Epithelial cell of esophagus (primary cell): ENCODE measurements at regions not wholly inside any gene's neighbourhood (a gene's known extent, or its start where the extent isn't known, plus 50 kb on each side); places are given as distances from the start of the nearest gene placed in this dataset.
"Not testable (repeated sequence)": the region's sequence is repeated elsewhere in the genome, so short reads cannot be mapped to it uniquely, and the experiment has no call there.

Experiments used
- DNase-seq: peaks from one replicate; pipeline ENCODE4 v3.0.0; 2010; ENCODE audit warnings: low read depth
- H3K4me3 ChIP-seq: 2 replicates; pipeline ENCODE4 v1.5.1; 2011; ENCODE audit warnings: mild to moderate bottlenecking, low read length, control low read depth
- TF ChIP-seq, protein P1 (sequence below): IDR thresholded peaks from 2 replicates; pipeline ENCODE4 v1.5.1; 2011; ENCODE audit warnings: low read depth, mild to moderate bottlenecking, low read length, control low read depth, inconsistent platforms; ENCODE audit not compliant: insufficient read depth; ENCODE audit errors: missing control alignments

DNA sequence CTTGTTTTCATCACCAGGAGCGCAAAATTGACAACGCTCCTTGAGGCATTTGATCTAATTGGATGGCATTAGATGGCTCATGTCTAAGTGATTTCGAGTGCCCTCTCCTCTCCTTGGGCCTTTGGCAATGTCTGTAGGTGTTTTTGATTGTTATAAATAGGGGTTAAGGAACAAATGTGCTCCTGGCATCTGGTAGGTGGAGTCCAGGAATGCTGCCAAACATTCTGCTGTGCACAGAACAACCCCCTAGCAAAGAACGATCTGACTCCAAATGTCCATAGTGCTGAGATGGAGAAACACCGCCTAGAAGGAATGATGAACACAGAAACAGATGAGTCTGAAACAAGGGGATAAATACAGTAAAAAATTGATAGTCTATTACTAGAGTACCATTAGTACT lies 68.0 kb upstream of the C1QTNF9B start:
- no peak overlapping the region for H3K4me3 ChIP-seq
- TF ChIP-seq, protein P1, sequence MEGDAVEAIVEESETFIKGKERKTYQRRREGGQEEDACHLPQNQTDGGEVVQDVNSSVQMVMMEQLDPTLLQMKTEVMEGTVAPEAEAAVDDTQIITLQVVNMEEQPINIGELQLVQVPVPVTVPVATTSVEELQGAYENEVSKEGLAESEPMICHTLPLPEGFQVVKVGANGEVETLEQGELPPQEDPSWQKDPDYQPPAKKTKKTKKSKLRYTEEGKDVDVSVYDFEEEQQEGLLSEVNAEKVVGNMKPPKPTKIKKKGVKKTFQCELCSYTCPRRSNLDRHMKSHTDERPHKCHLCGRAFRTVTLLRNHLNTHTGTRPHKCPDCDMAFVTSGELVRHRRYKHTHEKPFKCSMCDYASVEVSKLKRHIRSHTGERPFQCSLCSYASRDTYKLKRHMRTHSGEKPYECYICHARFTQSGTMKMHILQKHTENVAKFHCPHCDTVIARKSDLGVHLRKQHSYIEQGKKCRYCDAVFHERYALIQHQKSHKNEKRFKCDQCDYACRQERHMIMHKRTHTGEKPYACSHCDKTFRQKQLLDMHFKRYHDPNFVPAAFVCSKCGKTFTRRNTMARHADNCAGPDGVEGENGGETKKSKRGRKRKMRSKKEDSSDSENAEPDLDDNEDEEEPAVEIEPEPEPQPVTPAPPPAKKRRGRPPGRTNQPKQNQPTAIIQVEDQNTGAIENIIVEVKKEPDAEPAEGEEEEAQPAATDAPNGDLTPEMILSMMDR: no peak
- DNase-seq: no peak

DNA sequence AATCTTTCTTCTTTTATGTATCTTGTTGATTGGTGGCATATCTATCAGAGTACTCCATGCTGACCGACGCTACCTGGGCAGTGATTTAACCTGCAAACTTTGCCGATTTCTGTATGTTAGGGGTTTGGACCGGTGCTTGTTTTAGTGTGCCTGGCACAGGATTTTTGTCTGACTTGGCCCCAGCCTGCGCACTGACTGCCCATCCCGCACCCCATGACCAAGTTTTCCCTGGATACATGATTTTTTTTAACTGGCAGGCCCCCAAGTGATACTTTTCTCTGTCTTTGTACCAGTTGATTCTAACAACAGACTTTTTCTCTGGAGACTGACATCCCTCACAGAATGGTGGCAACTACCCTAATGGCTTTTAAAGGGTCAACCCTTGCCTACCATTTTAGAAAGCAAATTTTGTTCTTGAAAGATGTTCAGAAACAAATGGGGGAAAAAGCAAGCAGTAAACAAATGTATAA lies 69.0 kb upstream of the C1QTNF9B start:
- TF ChIP-seq, protein P1: no peak
- no peak overlapping the region for H3K4me3 ChIP-seq
- DNase-seq: no peak

DNA sequence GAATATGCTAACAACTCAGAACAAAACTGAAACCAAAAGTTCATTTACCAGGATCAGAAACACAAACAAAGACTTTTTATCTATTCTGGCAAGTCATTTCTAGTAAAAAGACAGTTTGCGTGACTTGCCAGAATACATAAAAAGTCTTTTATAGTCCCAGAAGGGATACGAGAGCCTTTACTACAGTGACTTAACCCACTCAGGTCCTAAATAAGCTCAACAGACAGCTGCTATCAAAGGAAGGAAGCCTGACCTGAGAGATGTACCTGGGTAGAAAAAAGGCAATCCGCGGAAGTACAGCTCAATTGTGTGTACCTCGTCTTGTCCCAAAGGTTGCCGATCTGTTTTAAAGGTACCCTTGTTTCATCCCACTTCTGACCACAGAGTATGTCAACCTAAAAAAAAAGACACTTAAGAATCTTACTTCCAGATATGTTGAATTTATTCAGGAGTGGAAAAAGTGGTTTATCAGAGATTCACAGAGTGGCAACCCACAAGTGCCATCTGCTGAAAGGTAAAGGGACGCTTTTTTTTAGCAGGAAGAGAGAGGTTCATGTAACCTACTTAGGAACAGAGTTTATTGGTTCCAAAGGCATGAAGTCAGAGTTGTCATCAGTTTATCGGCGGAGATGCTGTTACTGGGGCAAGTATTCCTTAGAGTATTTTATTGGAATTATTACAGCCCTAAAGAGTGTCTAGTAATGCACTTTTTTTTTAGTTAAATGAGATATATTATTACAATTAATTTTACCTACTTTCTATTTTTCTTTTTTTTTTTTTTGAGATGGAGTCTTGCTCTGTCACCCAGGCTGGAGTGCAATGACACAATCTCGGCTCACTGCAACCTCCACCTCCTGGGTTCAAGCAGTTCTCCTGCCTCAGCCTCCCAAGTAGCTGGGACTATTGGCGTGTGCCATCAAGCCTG lies 69.7 kb upstream of the C1QTNF9B start:
- TF ChIP-seq, protein P1: no peak
- H3K4me3 ChIP-seq: no peak overlapping the region
- no peak for DNase-seq

DNA sequence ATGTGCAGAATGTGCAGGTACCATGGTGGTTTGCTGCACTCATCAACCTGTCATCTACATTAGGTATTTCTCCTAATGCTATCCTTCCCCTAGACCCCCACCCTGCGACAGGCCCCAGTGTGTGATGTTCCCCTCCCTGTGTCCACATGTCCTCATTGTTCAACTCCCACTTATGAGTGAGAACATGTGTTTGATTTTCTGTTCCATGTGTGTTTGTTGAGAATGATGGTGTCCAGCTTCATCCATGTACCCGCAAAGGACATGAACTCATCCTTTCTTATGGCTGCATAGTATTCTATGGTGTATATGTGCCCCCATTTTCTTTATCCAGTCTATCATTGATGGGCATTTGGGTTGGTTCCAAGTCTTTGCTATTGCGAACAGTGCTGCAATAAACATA lies 70.5 kb upstream of the C1QTNF9B start:
- not testable (repeated sequence) for DNase-seq

DNA sequence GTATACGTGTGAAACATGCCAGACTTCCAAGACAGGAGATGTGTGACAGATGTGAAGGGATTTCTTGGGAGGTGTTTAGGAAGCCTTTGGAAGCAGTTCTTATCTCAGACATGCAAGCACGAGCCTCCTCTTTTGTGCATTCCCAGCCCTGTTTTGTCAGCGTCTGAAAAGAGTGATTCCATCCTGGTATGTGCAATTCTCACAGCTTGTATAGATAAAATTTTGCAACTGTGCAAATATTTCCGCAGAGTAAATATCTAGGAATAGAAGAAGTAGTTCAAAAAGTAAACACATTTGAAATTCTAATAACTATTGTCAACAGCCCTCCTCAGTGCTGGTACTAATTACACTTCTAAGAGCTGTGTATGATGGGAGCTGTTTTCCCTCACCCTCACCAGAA lies 72.3 kb upstream of the C1QTNF9B start:
- TF ChIP-seq, protein P1: no peak
- DNase-seq: no peak
- H3K4me3 ChIP-seq: no peak overlapping the region

More for the DNA sequence above, 70.5 kb upstream of the C1QTNF9B start:
- not testable (repeated sequence) for H3K4me3 ChIP-seq

DNA sequence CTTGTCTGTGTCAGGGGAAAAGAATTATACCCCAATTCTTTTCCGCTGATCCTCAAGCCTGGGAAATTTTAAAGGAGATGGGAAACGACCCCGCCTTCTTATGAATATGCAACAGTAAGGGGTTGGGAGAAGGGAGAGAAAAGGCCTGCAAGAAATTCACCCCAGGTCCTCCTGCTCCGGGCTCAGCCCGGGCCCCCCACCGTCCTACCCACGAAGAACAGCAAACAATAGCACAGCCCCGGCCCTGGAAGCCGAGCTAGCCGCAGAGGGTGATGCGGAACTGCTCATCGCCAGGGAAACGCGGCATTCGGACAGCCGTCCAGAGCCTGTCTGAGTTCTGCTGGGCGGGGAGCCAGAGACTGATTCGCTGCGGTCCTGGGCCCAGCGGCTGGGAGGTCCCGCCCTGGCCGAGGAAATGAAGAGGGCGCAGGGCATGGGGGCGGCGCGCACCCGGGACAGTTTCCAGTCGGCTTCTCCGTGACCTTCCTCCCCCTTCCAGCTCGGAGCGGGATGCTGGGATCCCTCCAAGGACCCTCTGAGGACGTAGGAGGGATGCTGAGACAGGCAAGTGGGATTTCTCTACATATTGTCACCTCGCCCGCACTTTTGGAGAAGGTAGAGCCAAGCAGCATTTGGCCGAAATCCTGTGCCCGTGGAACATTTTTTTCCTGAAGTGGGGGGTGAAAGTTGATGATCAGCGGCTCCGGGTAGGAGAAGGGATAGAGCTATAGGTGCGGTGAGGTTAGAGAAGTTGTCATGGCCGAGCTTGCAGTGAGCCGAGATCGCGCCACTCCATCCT lies 82.3 kb upstream of the C1QTNF9B start:
- DNase-seq: peak; percentile 56
- TF ChIP-seq, protein P1: no peak
- H3K4me3 ChIP-seq: peak overlapping the region; percentile 47

DNA sequence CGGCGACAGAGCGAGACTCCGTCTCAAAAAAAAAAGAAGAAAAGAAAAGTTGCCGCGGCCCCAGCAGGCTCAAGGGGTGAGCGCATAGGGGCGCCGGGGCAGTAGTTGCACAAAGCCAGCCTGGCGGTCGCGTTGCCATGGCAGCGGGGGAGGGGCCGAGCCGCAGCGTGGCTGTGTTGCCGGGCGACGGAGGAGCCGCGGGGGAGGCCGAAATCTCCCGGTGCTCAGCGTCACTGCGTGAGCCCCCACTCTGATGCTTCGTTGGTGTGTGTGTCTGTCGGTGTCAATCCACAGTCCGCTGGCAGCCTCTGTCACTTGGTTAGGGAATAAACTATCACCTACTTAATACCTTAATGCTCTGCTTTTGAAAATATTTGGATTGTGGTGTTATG lies 82.9 kb upstream of the C1QTNF9B start:
- peak; percentile 67 for DNase-seq
- TF ChIP-seq, protein P1: no peak
- H3K4me3 ChIP-seq: peak overlapping the region; percentile 47
